SU-DHL-6 (cell line): ENCODE measurements at regions not wholly inside any gene's neighbourhood (a gene's known extent, or its start where the extent isn't known, plus 50 kb on each side); places are given as distances from the start of the nearest gene placed in this dataset.

Experiments used
- CTCF ChIP-seq: fragments of 200-600 bp; sonication (generic); IDR thresholded peaks from one replicate; pipeline ENCODE4 v1.5.1; 2017; ENCODE audit warnings: antibody characterized with exemption, mild to moderate bottlenecking, low read length, moderate library complexity; ENCODE audit not compliant: insufficient read depth, poor library complexity, severe bottlenecking
- EZH2phosphoT487 ChIP-seq: fragments of 200-600 bp; sonication (generic), shearing (Covaris generic); conservative IDR thresholded peaks from 2 replicates; pipeline ENCODE4 v1.6.1; 2018; ENCODE audit warnings: mild to moderate bottlenecking, antibody characterized with exemption, low read length, moderate library complexity, mixed read lengths

- TF ChIP-seq CTCF (no peak), EZH2phosphoT487 (no peak)
Observed at GRCh38 chr2:220673151-220673874, 898.8 kb downstream of the EPHA4 start.
